ENCODE measurements at regions not wholly inside any gene's neighbourhood (a gene's known extent, or its start where the extent isn't known, plus 50 kb on each side); places are given as distances from the start of the nearest gene placed in this dataset.

DNA sequence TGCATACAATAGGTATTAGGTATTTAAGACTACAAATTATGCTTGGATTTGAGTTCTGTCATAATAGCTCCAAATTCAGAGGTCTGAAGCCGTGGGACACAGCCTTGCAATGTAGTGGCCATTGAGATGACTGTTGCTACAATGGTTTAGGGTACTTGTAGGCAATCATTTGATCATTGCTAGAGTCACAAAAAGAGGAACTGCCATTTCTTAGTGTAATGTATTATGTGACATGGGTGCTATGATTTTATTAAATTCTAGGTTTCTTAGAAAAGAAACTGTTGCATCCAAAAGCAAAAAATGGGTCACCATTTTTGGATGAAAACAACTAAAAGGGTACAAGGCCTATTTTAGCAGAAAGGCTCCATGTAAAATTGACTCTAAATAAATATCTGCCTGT lies 129.9 kb upstream of the ZNF644 start:
- no peak for DNase-seq (ENCODE audit: low read depth)

DNA sequence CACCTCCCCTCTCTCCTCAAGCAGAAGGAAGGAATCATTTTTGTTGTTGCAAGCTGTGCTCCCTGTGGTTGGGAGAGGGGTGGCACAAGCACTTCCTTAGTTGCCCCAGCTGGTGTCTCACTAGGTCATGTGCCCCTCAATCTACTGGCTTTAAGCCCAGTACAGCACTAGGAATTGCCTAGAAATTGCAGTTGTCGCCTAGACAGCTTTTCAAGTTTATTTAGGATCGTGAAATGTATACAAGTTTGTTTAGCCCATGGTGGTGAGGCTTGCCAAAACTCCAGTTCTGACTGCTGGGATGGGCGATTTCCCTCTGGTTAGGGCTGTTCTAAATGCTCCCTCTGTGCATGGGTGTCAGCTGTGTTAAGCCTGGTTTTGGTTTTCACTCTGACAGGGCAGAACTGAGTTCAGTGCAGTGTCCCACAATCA lies 126.8 kb upstream of the ZNF644 start:
- no peak for DNase-seq (ENCODE audit: low read depth)

DNA sequence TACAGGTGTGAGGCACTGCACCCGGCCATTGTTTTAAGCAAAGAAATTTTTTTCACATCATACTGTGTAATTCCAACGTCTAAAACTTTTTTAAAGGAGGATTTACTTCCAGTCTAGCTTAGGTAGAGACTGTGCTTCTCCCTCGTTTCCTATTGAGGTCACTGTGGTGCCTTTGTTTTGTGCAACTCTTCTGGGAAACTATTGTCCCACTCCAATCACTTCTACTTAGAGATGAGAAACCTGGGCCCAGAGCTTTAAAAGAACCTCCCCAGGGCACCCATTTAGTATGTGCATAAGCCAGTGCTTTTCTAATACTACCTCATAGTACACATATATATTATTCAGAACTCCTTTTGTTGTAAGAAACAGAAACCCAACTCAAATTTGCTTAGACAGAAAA lies 120.0 kb upstream of the ZNF644 start:
- DNase-seq (ENCODE audit: low read depth) = no peak

DNA sequence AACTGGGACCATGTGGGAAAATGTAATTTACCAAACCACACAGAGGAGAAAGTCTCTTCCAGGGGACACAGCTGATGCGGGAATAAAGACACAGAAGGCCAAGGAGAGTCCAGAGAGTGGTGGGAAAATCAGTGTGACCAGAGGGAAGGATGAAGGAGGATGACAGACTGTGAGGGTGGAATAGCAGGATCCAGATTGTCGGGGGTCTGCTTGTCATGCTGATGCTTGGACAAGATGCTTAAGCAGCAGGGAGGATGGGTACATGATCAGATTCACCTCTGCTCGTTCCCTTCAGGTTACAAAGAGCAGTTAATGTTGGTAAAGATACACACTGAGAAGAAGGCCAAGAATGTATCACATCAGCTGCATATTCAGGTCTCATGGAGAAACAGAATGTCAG lies 117.1 kb upstream of the ZNF644 start:
- no peak for DNase-seq (ENCODE audit: low read depth)

DNA sequence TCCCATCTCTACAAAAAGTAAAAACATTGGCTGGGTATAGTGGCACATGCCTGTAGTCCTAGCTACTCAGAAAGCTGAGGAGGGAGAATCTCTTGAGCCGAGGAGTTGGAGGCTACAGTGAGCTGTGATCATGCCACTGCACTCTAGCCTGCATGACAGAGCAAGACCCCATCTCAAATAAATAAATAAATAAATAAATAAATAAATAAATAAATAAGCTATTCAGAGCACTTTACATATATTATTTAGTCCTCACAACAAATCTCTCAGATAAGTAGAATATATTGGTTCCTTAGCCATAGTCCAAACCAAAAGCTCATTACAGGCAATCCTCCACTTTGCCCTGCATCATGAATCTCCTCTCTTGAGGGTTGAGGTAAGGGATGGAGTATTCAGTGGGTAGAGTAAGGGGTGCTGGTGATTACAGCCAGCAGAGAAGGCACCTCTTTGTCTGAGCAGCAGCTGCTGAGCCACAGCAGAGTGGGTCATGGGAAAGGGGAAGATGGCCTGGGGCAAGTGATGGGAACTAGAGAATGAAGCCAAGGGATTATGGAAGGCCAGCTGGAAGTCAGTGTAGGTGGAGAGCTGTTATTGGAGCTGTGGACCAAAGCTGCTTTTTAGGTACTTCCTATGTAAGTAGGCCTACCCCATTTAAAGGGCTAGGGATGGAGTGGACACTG lies 115.5 kb upstream of the ZNF644 start:
- DNase-seq (ENCODE audit: low read depth) = no peak

DNA sequence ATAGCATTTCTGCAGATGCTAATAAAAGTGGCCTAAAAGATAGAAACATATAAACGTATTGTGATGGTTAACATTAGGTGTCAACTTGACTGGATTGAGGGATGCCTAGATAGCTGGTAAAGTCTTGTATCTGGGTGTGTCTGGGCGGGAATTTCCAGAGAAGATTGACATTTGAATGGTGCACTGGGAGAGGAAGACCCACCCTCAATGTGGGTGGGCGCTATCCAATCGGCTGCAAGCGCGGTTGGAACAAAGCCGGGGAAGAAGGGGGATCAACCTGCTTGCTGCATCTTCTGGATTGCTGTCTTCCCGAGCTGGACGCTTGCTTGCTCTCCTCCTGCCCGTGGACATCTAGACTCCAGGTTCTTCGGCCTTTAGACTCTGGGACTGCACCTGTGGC lies 114.0 kb upstream of the ZNF644 start:
- no peak for DNase-seq (ENCODE audit: low read depth)

DNA sequence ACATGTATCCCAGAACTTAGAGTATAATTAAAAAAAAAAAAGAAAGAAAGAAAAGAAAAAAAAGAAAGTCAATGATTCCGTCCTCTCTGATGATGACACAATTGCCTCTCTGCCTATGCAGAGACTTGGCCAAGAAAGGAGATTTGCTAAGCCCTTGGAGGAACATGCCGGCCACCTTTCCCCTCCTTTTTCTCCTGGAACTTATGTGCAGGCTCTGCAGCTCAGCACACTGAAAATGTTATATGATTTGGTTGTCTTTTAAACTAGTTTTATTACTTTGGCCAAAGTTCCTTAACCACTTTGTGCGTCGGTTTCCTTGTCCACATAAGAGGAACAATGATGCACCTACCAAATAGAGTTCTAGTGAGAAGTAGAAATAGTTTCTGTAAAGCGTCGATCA lies 111.4 kb upstream of the ZNF644 start:
- DNase-seq (ENCODE audit: low read depth) = no peak

DNA sequence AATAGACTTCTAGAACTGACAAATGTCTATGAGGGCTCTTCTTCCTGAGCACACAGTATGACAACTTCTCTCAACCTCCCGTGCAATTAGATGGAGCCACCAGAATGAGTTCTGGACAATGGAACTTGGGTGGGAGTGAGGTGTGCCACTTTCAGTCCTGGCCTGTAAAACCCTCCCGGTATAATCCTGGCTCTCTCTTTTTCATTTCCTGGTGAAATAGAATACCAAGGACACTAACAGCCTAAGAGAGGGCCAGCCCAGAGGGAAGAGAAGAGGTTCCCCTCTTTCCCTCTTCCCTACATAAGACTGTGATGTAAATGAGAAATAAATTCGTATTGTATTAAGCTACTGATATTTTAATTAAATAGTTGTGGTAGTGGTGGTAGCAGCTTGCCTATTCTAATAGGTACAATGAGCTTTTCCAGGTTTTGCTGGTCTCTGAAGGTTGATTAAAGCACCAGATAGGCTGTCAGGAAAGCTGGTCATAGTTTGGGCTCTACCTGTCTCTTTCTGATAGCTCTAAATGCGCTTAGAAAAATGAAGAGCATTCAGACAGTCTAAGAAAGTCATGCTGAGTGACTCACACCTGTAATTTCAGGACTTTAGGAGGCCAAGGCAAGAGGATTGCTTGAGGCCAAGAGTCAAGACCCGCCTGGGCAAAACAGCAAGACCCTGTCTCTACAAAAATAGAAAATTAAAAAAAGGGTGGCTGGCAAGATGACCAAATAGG lies 108.6 kb upstream of the ZNF644 start:
- no peak for DNase-seq (ENCODE audit: low read depth)

DNA sequence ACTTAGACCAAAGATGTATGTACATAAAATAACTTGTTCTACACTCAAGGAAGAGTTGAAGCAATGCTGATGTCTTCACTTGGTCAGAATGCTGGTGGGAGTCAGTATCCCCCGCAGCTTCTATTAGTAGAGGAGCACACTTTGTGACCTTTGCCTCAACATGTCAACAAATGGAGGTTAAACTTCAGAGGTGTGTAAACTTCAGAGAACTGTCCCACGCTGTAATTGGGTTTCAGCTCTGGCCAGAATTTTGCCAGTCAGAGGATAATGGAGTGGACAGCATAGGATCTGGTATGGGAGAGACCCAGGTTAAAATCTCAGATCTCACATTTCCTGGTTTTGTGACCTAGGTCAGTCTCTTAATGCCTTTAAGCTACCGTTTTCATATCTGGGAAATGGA lies 107.6 kb upstream of the ZNF644 start:
- no peak for DNase-seq (ENCODE audit: low read depth)

DNA sequence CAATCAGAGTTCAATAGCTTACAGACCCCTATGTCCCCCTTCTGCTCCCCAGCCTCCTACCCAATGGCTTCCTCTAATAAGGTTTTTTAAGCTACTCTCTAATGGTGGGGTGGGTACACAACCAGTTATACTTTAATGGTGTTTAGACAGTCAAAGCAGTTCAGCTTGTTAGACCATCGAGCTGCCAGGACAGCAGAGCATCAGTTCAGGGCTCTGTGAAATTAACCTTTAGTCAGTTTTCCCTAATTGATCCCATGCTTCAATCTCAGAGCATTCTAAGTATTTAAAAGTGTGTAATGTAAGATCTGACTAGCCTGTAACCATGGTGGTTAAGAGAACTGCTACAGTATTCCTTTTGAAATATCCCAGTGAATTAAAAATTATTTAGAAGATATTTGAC lies 107.2 kb upstream of the ZNF644 start:
- no peak for DNase-seq (ENCODE audit: low read depth)

DNA sequence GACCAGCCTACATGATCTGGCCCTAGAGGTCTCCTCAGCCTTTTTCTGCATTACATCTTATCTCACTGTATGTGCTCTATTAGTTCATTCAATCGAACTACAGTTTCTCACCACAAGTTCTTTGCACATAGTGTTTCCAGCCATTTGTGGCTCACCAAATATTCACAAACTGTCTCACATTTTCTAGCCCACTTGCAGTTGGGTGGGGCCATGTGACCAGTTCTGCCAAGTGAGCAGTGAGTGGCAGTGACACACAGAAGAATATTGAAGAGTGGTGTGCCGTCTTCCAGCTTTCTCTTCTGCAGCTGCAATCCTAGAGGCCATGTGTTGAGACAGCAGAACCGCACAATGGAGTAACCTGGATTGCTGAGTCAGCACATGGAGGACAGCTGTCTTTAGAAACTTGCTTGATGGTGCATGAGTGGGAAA lies 103.2 kb upstream of the ZNF644 start:
- DNase-seq (ENCODE audit: low read depth) = no peak

DNA sequence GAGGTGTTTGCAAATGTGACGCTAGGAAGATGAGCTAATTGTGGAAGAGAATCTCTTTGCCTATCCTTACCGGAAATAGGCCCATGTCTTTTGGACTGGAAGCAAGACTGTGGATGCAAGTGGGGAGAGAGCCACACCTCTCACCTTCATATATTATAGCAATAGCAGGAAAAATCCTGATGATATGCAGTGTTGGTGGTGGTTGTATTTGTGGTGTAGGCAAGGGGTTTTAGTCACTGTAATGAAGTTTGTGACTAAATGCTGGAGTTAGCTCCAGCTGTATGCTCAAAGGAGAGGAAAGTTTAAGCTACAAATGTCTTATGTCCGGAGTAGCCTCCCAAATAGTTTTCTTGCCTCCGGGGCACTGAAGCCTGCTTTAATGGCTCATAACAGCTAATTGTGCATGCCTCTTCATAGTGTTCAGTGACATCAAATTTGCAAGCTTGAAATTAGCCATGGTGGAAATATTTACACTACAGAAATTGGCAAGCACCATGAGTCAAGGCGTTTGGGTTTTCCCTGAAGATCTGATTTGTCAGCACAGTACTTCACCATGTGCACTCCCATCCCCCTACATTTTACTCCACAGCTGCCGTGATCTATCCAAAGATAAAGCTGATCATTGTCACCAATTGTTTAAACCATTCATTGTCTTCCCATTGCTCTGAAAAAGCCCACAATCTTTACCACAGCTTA lies 102.6 kb upstream of the ZNF644 start:
- no peak for DNase-seq (ENCODE audit: low read depth)

DNA sequence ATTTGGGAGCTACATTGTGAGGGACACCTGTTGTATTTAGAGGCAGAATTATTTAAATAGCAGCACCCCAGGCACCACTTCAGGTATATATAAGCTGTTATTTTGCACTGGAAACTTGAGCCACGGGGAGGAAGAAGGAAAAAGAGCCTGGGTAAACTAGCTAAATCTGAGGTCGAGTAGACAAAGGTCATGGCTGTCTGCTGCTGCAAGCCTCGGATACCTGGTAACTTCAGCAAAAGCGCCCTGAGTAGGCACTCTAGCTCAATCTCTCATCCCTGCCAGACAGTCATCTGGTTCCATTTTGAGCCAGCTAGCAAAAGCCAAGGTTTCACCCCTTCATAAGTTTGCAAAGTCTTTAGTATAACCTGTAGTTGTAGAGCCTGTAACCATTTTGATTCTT lies 101.9 kb upstream of the ZNF644 start:
- DNase-seq (ENCODE audit: low read depth) = no peak

DNA sequence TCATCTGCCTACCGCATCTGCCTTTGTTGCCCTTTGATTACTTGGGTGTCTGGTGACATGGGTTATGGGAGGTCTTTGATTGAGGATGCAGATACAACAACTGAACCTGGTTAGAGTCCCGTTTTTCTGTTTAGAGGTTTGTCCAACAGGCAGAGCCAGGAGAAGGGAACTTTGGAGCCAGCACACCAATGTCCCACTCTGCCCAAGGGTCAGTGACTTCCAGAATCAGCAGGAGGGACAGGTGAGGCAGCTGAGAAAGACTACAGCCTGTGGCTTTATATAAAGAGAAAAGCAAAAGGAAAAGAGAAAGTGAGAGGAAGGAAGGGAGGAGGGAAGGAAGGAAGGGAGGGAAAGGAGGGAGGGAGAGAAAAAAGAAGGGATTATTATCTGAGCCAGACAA lies 101.5 kb upstream of the ZNF644 start:
- no peak for DNase-seq (ENCODE audit: low read depth)

DNA sequence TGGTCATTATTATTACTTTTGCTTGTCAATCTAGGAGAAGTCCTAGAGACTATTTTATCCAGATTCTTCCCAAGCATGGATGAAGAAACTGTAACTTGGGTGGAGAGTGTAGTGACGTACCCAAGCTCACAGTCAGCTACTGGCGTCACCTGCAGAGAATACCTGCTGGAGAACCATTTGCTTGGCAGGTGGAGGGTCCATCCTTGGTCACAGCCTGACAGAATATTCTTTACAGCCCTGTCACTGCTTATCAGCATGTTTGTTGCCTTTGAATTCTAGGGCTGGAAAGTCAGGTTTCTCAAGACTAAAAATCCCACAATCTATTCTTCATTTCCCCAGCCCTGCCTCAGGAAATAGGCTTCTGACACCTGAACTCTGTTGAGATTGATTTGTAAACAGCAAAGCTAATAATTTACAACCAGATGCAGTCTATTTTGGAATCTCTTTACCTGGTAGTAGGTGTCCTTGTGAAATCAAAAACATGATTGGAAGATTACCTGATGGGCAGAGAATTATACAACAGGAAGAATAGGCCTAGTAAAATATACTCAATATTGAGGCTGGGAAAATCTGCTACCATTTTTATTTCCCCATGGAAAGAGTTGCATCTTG lies 100.4 kb upstream of the ZNF644 start:
- DNase-seq (ENCODE audit: low read depth) = no peak

DNA sequence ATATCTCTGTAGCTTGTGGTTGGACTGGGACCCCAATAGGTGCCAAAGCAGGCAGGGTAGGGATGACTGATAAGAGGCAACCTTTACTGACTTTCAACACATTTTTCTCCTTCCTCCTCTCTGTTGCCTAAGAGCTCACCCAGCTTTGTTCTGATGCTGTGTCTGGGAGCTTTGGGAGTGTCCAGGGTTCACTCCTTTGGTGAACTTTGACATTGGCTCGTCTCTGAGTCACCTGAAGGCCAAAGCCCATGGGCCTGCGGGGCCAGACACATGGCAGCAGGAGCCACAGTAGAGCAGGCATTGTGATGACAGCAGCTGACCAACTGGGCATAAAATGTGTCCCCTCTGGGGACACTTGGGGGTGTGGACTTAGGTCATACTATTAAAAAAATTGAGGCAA lies 99.5 kb upstream of the ZNF644 start:
- DNase-seq (ENCODE audit: low read depth) = no peak

DNA sequence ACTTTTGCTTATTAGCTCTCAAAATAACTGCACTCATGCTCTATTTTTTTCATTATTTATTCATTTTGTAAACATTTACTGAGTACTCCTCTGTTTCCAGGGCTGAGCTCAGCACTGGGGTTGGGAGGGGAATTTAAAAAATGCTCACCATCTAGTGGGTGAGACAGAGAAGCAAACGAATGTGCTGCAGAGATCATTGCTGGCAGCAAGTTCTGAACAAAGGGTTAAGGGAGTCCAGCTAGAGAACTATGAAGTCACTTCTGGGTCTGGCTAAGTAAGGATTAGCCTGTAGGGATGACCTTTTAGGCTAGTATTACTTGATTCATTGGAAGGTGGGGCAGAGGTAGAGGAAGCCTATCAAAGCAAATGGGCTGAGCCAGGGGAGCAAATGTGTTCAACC lies 99.1 kb upstream of the ZNF644 start:
- no peak for DNase-seq (ENCODE audit: low read depth)

DNA sequence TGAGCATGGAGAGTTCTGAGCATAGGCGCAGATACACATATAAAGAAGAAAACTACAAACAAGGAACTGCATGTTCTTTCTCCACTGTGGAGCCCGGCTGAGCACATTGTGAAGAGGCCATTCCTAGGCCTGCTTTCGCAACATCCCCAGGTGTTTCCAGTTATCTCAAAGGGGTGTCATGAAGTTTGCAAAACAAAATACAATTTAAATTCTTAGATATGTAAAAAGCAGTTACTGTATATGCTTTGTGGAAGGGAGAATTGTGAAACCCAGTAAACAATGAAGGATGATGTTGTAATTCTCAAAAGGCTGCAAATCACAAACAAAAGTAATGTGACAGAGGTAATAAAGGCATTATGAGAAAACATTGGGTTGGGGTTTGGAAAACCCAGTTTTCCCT lies 98.6 kb upstream of the ZNF644 start:
- no peak for DNase-seq (ENCODE audit: low read depth)

DNA sequence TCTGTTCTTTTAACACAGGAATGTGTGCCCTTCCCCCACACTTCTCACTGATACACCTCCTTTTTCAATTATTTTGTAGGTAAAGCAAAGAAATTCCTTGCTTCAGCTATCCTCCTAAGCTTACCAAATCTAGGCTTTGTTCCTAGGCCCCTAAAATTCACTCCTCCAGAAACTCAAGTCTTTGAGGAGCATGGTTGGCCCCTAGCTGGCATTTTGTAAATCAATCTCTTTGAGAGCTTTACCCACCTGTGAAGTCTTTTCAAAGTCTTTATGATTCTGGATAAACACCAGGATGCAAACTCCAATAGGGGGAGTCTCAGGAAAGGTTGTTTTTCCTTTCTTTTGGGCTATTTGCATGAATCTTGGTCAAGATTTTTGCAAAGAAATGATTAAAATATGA lies 82.9 kb upstream of the ZNF644 start:
- DNase-seq (ENCODE audit: low read depth) = no peak

DNA sequence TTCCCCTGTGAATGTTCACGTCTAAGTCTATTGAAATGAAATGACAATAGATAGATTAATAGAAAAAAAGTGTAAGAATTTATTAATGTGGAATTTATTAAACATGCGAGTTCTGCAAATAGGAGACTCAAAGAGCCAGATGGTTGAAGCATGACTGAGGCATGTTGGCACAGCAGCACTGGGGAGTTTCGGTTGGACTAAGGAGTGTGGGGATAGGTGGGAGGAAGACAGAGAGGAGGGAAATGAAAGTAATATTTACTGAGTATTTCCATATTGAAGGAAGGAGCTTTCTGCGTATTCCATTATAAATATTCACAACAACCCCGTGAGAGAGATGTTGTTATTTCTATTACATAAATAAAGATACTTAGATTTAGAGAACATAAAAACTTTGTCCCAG lies 79.5 kb upstream of the ZNF644 start:
- DNase-seq (ENCODE audit: low read depth) = no peak

DNA sequence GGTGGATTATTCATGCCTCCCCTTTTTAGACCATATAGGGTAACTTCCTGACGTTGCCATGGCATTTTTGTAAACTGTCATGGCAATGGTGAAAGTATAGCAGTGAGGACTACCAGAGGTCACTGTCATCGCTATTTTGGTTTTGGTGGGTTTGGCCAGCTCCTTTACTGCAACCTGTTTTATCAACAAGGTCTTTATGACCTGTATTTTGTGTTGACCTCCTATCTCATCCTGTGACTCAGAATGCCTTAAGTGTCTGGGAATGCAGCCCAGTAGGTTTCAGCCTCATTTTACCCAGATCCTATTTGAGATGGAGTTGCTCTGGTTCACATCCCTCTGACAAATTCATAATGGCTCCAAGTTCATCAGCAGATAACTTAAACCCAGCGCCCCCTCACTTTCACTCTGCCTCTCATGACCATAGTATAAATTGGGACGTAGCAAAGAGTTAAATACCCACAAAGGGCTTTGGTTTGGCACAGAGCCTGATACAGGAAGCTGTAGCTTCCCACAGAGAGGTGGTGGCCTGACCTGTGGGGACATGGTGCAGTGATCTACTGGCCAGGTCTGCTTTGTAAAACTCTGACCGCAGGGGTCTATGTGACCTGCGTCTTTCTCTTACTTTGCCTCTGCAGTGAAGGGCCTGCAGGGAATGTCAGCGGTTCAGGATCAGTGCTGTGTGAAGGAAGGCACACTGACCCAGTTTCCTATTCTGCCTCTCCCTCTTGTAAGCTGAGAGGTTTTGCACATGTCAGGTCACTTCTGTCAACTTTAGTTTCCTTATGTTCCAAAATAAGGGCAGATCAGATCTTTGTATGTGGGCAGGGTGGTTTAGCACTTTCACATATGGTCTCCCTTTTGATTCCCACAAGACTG lies 78.1 kb upstream of the ZNF644 start:
- DNase-seq (ENCODE audit: low read depth) = no peak

DNA sequence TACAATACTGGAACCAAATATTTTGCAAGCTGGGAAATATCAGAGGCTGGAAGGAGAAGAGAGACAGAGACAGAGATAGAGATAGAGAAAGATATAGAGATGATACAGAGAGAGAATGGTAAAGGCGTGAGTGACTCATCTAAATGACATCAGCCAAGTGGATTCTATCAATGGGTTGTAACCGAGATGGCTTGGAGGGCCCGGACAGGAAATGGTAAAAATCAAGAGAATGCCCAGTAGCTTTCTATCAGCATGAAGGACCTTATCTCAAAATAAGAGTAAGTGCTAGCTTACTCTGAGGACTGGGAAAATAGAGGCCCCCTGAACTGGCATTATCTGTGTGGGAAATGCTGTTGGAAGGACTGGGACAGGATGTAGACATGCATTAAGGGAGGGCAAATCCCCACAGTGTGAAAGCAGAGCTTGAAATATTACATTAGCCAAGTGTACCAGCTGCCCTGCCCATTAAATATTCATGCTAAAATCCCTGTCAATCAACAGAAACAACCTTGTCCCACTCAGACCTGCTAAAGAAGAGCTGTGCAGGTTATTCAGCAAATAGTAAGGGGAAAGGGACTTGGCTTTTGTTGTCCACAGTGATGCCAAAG lies 76.6 kb upstream of the ZNF644 start:
- DNase-seq (ENCODE audit: low read depth) = no peak

Measured in non-pigmented ciliary epithelial cell (primary cell).